ENCODE measurements at regions not wholly inside any gene's neighbourhood (a gene's known extent, or its start where the extent isn't known, plus 50 kb on each side); places are given as distances from the start of the nearest gene placed in this dataset.

- no peak overlapping the region for H2AFZ ChIP-seq (replicated peaks; ENCODE audit: low read length, poor library complexity)
- H2BK20ac ChIP-seq (ENCODE audit: low read depth, low read length) = no peak overlapping the region
- ChIA-PET POLR2A (ENCODE audit: unreplicated experiment) (no interaction called here), CTCF (no interaction called here)
- H2BK15ac ChIP-seq (ENCODE audit: low read depth, low read length) = no peak overlapping the region
- H3K79me1 ChIP-seq (ENCODE audit: low read depth in 1 of 2, low read length in 2 of 2) = no peaks in the 10 kb centered on the region
- H4K20me1 ChIP-seq (ENCODE audit: insufficient read depth, low read length) = no peaks in the 10 kb centered on the region
- ATAC-seq (ENCODE audit: low read depth) (no peak), DNase-seq (no peak)
- intact Hi-C loops (cut with micrococcal nuclease) = no loop called here
- no peak overlapping the region for H2BK5ac ChIP-seq (ENCODE audit: low read depth, low read length, poor library complexity, severe bottlenecking)
- H2AK9ac ChIP-seq (replicated peaks; ENCODE audit: low read depth, low read length, poor library complexity) = no peak overlapping the region
- H3K27ac ChIP-seq (ENCODE audit: insufficient read depth, low read length) = no peak overlapping the region
- H2AK5ac ChIP-seq (ENCODE audit: low read depth, low read length) = no peak overlapping the region
- H3K23ac ChIP-seq (ENCODE audit: low read depth, low read length) = no peak overlapping the region
- H3K18ac ChIP-seq (ENCODE audit: low read depth, low read length) = no peak overlapping the region
- dilution Hi-C loops (cut with HindIII; ENCODE audit: low sequenced_read_pairs, unreplicated experiment) = no loop called here
- H4K8ac ChIP-seq (ENCODE audit: low read depth in 2 of 2, low read length in 2 of 2) = no peak overlapping the region
- no CpG with 5 or more reads among the region's 4 CpGs for WGBS, 2 experiments (ENCODE audit: extremely low coverage in 2 of 2, insufficient read length in 1 of 2)
- no peak overlapping the region for H4K5ac ChIP-seq (ENCODE audit: low read depth, low read length)
- no peaks in the 10 kb centered on the region for H3K27me3 ChIP-seq (ENCODE audit: control insufficient read depth, insufficient read depth, low read length)
- TF ChIP-seq MXI1 (IDR thresholded peaks at IDR 0.05; ENCODE audit: borderline replicate concordance, low read depth, low read length) (no peak), SMC3 (IDR thresholded peaks at IDR 0.05; ENCODE audit: low read depth, low read length) (no peak), NFE2L2 (IDR thresholded peaks at IDR 0.05; ENCODE audit: low read depth, low read length) (no peak), BHLHE40 (IDR thresholded peaks at IDR 0.05; ENCODE audit: low read depth, low read length) (no peak), FOS (IDR thresholded peaks at IDR 0.05; ENCODE audit: low read depth, low read length) (no peak), MAFK (IDR thresholded peaks at IDR 0.05; ENCODE audit: low read depth, low read length) (no peak), CEBPB (IDR thresholded peaks at IDR 0.05; ENCODE audit: low read depth, low read length) (no peak), RFX5 (IDR thresholded peaks at IDR 0.05; ENCODE audit: low read depth, low read length) (no peak), USF2 (IDR thresholded peaks at IDR 0.05; ENCODE audit: low read depth, low read length) (no peak), MAZ (IDR thresholded peaks at IDR 0.05; ENCODE audit: borderline replicate concordance, low read depth, low read length) (no peak), CTCF (conservative IDR thresholded peaks at IDR 0.05; ENCODE audit: low read depth, low read length) (no peak), POLR2A (IDR thresholded peaks at IDR 0.05; ENCODE audit: low read depth, low read length) (no peak), RAD21 (IDR thresholded peaks at IDR 0.05; ENCODE audit: low read length) (no peak), ELK1 (IDR thresholded peaks at IDR 0.05; ENCODE audit: borderline replicate concordance, low read depth, low read length) (no peak)
- H2BK120ac ChIP-seq (ENCODE audit: low read depth, low read length) = no peak overlapping the region
- no peak overlapping the region for H3K14ac ChIP-seq (replicated peaks; ENCODE audit: low read depth, low read length)
- no peak overlapping the region for H3K56ac ChIP-seq (ENCODE audit: extremely low read depth, insufficient read depth, low read length)
- H3K4me2 ChIP-seq (ENCODE audit: low read depth, low read length) = no peak overlapping the region
- no peak overlapping the region for H3K9ac ChIP-seq (ENCODE audit: low read depth, low read length)
- no peaks in the 10 kb centered on the region for H3K36me3 ChIP-seq (ENCODE audit: control insufficient read depth, insufficient read depth, low read length)
- BruUV-seq (replicated peaks) = no TSS peak
- no peak overlapping the region for H4K91ac ChIP-seq (ENCODE audit: insufficient read depth, low read depth, low read length)
- no peak overlapping the region for H3K4ac ChIP-seq (ENCODE audit: low read depth, low read length)
- no peak overlapping the region for H3K4me3 ChIP-seq (ENCODE audit: insufficient read depth, low read depth, low read length)
- H3K9me3 ChIP-seq (ENCODE audit: control insufficient read depth, insufficient read depth, low read length) = peaks cover 34% of the 10 kb centered on the region
- no peaks in the 10 kb centered on the region for H3K4me1 ChIP-seq (ENCODE audit: control insufficient read depth, insufficient read depth, low read length)
- H3K9me1 ChIP-seq (ENCODE audit: insufficient read depth, low read length) = no peaks in the 10 kb centered on the region
- in situ Hi-C loops (cut with MboI; ENCODE audit: low sequenced_read_pairs) = no loop called here
Observed at GRCh38 chr14:97021001-97021400, 223.8 kb downstream of the VRK1 start.

All from IMR-90 (cell line).